ENCODE measurements at regions not wholly inside any gene's neighbourhood (a gene's known extent, or its start where the extent isn't known, plus 50 kb on each side); places are given as distances from the start of the nearest gene placed in this dataset.

DNA sequence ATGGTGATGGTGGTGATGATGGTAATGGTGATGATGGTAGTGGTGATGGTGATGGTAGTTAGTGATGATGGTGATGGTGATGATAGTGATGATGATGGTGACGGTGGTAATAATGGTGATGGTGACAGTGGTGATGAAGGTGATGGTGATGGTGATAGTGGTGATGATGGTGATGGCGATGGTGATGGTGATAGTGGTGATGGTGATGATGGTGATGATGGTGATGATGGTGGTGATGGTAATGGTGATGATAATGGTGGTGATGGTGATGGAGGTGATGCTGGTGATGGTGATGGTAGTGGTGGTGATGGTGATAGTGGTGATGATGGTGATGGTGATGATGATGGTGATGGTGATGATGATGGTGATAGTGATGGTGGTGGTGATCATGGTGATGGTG, 148.7 kb upstream of the TNRC6C start:
- no peaks in the 10 kb centered on the region for H3K9me3 ChIP-seq (ENCODE audit: control insufficient read depth, insufficient read depth, low read depth, low read length)
- no peak overlapping the region for H3K4me2 ChIP-seq (ENCODE audit: extremely low read depth, insufficient read depth, low read length)
- H3K36me3 ChIP-seq (ENCODE audit: control insufficient read depth, insufficient read depth, low read length), result no peaks in the 10 kb centered on the region
- no peaks in the 10 kb centered on the region for H3K27me3 ChIP-seq (ENCODE audit: control insufficient read depth, insufficient read depth, low read length)
- no peak for TF ChIP-seq EZH2 (IDR thresholded peaks at IDR 0.05; ENCODE audit: low read length, missing control alignments)
- TF ChIP-seq, protein P1, sequence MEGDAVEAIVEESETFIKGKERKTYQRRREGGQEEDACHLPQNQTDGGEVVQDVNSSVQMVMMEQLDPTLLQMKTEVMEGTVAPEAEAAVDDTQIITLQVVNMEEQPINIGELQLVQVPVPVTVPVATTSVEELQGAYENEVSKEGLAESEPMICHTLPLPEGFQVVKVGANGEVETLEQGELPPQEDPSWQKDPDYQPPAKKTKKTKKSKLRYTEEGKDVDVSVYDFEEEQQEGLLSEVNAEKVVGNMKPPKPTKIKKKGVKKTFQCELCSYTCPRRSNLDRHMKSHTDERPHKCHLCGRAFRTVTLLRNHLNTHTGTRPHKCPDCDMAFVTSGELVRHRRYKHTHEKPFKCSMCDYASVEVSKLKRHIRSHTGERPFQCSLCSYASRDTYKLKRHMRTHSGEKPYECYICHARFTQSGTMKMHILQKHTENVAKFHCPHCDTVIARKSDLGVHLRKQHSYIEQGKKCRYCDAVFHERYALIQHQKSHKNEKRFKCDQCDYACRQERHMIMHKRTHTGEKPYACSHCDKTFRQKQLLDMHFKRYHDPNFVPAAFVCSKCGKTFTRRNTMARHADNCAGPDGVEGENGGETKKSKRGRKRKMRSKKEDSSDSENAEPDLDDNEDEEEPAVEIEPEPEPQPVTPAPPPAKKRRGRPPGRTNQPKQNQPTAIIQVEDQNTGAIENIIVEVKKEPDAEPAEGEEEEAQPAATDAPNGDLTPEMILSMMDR (conservative IDR thresholded peaks at IDR 0.05 in 1 of 2, IDR thresholded peaks at IDR 0.05 in 1 of 2; ENCODE audit: low read depth in 1 of 2, low read length in 2 of 2), result no peak
- H4K20me1 ChIP-seq (ENCODE audit: control insufficient read depth, extremely low read depth, insufficient read depth, low read length), result no peaks in the 10 kb centered on the region
- no peak overlapping the region for H3K27ac ChIP-seq (ENCODE audit: insufficient read depth, low read length)
- no peaks in the 10 kb centered on the region for H3K4me1 ChIP-seq (ENCODE audit: control insufficient read depth, extremely low read depth, insufficient read depth, low read length)
- H3K9ac ChIP-seq (ENCODE audit: insufficient read depth, low read length), result no peak overlapping the region
- no peaks in the 10 kb centered on the region for H3K79me2 ChIP-seq (ENCODE audit: control insufficient read depth, insufficient read depth, low read length)
- no peak overlapping the region for H2AFZ ChIP-seq (ENCODE audit: low read length)
- no peak overlapping the region for H3K4me3 ChIP-seq (replicated peaks in 1 of 4; ENCODE audit: control extremely low read depth in 1 of 4, insufficient read depth in 1 of 4, low read depth in 3 of 4, low read length in 4 of 4)
- DNase-seq (ENCODE audit: low read depth in 2 of 2), result no peak

DNA sequence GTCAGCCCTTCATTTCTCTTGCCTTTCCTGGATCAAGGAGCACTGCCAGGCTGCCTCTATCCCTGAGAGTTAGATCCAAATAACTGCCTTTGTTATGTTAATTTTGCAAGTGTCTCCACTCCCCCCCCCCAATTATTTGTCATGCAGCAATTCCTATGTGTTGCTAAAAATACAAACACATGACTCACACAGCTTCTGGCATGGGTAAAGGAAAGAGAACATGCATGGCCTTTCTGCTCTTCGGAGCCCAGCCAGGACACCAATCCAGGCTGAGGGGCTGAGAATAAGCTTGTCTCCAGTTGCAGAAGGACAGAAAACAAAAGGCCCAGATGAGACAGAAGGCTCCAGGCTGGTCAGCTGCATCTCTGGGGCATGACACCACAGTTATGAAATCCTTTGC, 148.0 kb upstream of the TNRC6C start:
- Histone ChIP-seq H3K4me1 (ENCODE audit: control insufficient read depth, extremely low read depth, insufficient read depth, low read length) (no peaks in the 10 kb centered on the region), H3K9me3 (ENCODE audit: control insufficient read depth, insufficient read depth, low read depth, low read length) (no peaks in the 10 kb centered on the region), H3K4me3 (replicated peaks in 1 of 4; ENCODE audit: control extremely low read depth in 1 of 4, insufficient read depth in 1 of 4, low read depth in 3 of 4, low read length in 4 of 4) (no peak overlapping the region), H2AFZ (ENCODE audit: low read length) (no peak overlapping the region), H3K27me3 (ENCODE audit: control insufficient read depth, insufficient read depth, low read length) (no peaks in the 10 kb centered on the region), H3K79me2 (ENCODE audit: control insufficient read depth, insufficient read depth, low read length) (no peaks in the 10 kb centered on the region), H3K9ac (ENCODE audit: insufficient read depth, low read length) (no peak overlapping the region), H3K27ac (ENCODE audit: insufficient read depth, low read length) (no peak overlapping the region), H4K20me1 (ENCODE audit: control insufficient read depth, extremely low read depth, insufficient read depth, low read length) (no peaks in the 10 kb centered on the region), H3K4me2 (ENCODE audit: extremely low read depth, insufficient read depth, low read length) (no peak overlapping the region), H3K36me3 (ENCODE audit: control insufficient read depth, insufficient read depth, low read length) (no peaks in the 10 kb centered on the region)
- DNase-seq (ENCODE audit: low read depth in 2 of 2), result peak; percentile 77 to 86
- no peak for TF ChIP-seq EZH2 (IDR thresholded peaks at IDR 0.05; ENCODE audit: low read length, missing control alignments)
- TF ChIP-seq, protein P1 (conservative IDR thresholded peaks at IDR 0.05 in 1 of 2, IDR thresholded peaks at IDR 0.05 in 1 of 2; ENCODE audit: low read depth in 1 of 2, low read length in 2 of 2), result no peak

DNA sequence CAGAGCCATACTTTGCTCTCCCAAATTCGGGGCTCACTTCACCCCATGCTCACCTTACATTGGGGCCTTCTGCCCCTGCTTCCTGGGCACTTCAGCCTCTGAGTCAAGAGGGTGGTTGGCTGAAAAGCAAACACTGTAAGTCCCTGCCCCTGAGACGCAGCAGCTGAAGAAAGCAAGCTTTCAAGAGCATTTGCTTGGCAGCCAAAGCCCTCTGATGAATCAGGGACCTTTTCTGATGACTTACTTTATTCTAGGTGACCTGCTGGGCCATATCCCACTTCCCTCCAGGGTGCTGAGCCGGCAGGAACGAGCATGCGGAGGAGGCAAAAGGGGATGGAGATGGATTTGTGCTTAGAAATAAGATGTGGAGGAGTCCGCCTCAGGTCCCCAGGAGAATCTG, 147.0 kb upstream of the TNRC6C start:
- Histone ChIP-seq H3K4me3 (replicated peaks in 1 of 4; ENCODE audit: control extremely low read depth in 1 of 4, insufficient read depth in 1 of 4, low read depth in 3 of 4, low read length in 4 of 4) (no peak overlapping the region), H3K4me2 (ENCODE audit: extremely low read depth, insufficient read depth, low read length) (no peak overlapping the region), H3K27ac (ENCODE audit: insufficient read depth, low read length) (no peak overlapping the region), H3K9ac (ENCODE audit: insufficient read depth, low read length) (no peak overlapping the region), H3K9me3 (ENCODE audit: control insufficient read depth, insufficient read depth, low read depth, low read length) (no peaks in the 10 kb centered on the region), H3K27me3 (ENCODE audit: control insufficient read depth, insufficient read depth, low read length) (no peaks in the 10 kb centered on the region), H3K79me2 (ENCODE audit: control insufficient read depth, insufficient read depth, low read length) (no peaks in the 10 kb centered on the region), H4K20me1 (ENCODE audit: control insufficient read depth, extremely low read depth, insufficient read depth, low read length) (no peaks in the 10 kb centered on the region), H3K36me3 (ENCODE audit: control insufficient read depth, insufficient read depth, low read length) (no peaks in the 10 kb centered on the region), H3K4me1 (ENCODE audit: control insufficient read depth, extremely low read depth, insufficient read depth, low read length) (no peaks in the 10 kb centered on the region), H2AFZ (ENCODE audit: low read length) (no peak overlapping the region)
- TF ChIP-seq, protein P1 (conservative IDR thresholded peaks at IDR 0.05 in 1 of 2, IDR thresholded peaks at IDR 0.05 in 1 of 2; ENCODE audit: low read depth in 1 of 2, low read length in 2 of 2), result no peak
- TF ChIP-seq EZH2 (IDR thresholded peaks at IDR 0.05; ENCODE audit: low read length, missing control alignments), result no peak
- DNase-seq (ENCODE audit: low read depth in 2 of 2), result peak in 1 of 2 donors; percentile 68
